PC-9 (cell line): ENCODE measurements at regions not wholly inside any gene's neighbourhood (a gene's known extent, or its start where the extent isn't known, plus 50 kb on each side); places are given as distances from the start of the nearest gene placed in this dataset.

Experiments used
- BruUV-seq: library from RNA; stranded (reverse); fragments of 400-500 nt; replicated peaks from 2 replicates; lab custom pipeline; 2021; lab: Mats Ljungman, UMichigan
- CTCF ChIA-PET: fragments of 300-600 bp; sonication (Branson Sonifier 250); formaldehyde crosslinking; loops from one replicate; lab custom pipeline; 2022; ENCODE audit warnings: antibody characterized with exemption; lab: Charles Lee
- POLR2A ChIA-PET: fragments of 300-600 bp; sonication (Branson Sonifier 250); formaldehyde crosslinking; loops from one replicate; lab custom pipeline; 2022; ENCODE audit warnings: antibody characterized with exemption; ENCODE audit not compliant: unreplicated experiment; lab: Charles Lee
- DNase-seq, 2 experiments: peaks; one replicate each; pipeline versions ENCODE4 v3.0.0 to v3.0.0-alpha.2; 2015 to 2022; ENCODE audit warnings: mixed read lengths in 1 of 2
- H2AFZ ChIP-seq: fragments of 200-600 bp; sonication (generic); 2 replicates; pipeline ENCODE4 v1.8.1; 2017; ENCODE audit warnings: antibody characterized with exemption
- H3F3A ChIP-seq: fragments of 200-600 bp; sonication (generic); 2 replicates; pipeline ENCODE4 v1.8.1; 2017; ENCODE audit warnings: antibody characterized with exemption, mild to moderate bottlenecking, low read depth; ENCODE audit not compliant: insufficient read depth
- H3K27ac ChIP-seq: fragments of 200-600 bp; sonication (generic); 2 replicates; pipeline ENCODE4 v1.6.1; 2016; ENCODE audit warnings: mixed run types
- H3K27me3 ChIP-seq: fragments of 200-600 bp; sonication (generic); 2 replicates; pipeline ENCODE4 v1.6.1; 2016; ENCODE audit warnings: low read depth, mixed run types; ENCODE audit not compliant: insufficient read depth
- H3K36me3 ChIP-seq: fragments of 200-600 bp; sonication (generic); 2 replicates; pipeline ENCODE4 v1.6.1; 2016; ENCODE audit warnings: low read depth, mixed run types
- H3K4me1 ChIP-seq: fragments of 200-600 bp; sonication (generic); replicated peaks from 2 replicates; pipeline ENCODE4 v1.6.1; 2016; ENCODE audit warnings: mixed run types; ENCODE audit not compliant: insufficient read depth
- H3K4me2 ChIP-seq: fragments of 200-600 bp; sonication (generic); 2 replicates; pipeline ENCODE4 v1.6.1; 2017; ENCODE audit warnings: mixed run types
- H3K4me3 ChIP-seq: fragments of 200-600 bp; sonication (generic); 2 replicates; pipeline ENCODE4 v1.6.1; 2016; ENCODE audit warnings: mixed run types
- H3K79me2 ChIP-seq: fragments of 200-600 bp; sonication (generic); 2 replicates; pipeline ENCODE4 v1.6.1; 2017; ENCODE audit warnings: low read depth, mixed run types
- H3K9me2 ChIP-seq: fragments of 200-600 bp; sonication (generic); 2 replicates; pipeline ENCODE4 v1.8.1; 2017; ENCODE audit warnings: mild to moderate bottlenecking; ENCODE audit not compliant: insufficient read depth
- H3K9me3 ChIP-seq: fragments of 200-600 bp; sonication (generic); 2 replicates; pipeline ENCODE4 v1.8.1; 2016; ENCODE audit warnings: low read depth; ENCODE audit not compliant: insufficient read depth
- H4K20me1 ChIP-seq: fragments of 200-600 bp; sonication (generic); 2 replicates; pipeline ENCODE4 v1.8.1; 2017; ENCODE audit not compliant: insufficient read depth
- EZH2 ChIP-seq: fragments of 200-600 bp; sonication (generic); IDR thresholded peaks from 2 replicates; pipeline ENCODE4 v1.8.0; 2017; ENCODE audit warnings: antibody characterized with exemption, low read depth
- intact Hi-C: fragments of 100-400 bp; cut with micrococcal nuclease; formaldehyde crosslinking; loops from one replicate; pipeline ENCODE4 v1.10.0; 2022; ENCODE audit not compliant: unreplicated experiment
- TF ChIP-seq, protein P1 (sequence below): fragments of 200-600 bp; sonication (generic); conservative IDR thresholded peaks from 2 replicates; pipeline ENCODE4 v1.6.1; 2017; ENCODE audit warnings: mixed run types, antibody characterized with exemption, mild to moderate bottlenecking, moderate library complexity

- BruUV-seq, result no TSS peak
- ChIA-PET POLR2A (no interaction called here), CTCF (no interaction called here)
- no peak for TF ChIP-seq EZH2
- TF ChIP-seq, protein P1, sequence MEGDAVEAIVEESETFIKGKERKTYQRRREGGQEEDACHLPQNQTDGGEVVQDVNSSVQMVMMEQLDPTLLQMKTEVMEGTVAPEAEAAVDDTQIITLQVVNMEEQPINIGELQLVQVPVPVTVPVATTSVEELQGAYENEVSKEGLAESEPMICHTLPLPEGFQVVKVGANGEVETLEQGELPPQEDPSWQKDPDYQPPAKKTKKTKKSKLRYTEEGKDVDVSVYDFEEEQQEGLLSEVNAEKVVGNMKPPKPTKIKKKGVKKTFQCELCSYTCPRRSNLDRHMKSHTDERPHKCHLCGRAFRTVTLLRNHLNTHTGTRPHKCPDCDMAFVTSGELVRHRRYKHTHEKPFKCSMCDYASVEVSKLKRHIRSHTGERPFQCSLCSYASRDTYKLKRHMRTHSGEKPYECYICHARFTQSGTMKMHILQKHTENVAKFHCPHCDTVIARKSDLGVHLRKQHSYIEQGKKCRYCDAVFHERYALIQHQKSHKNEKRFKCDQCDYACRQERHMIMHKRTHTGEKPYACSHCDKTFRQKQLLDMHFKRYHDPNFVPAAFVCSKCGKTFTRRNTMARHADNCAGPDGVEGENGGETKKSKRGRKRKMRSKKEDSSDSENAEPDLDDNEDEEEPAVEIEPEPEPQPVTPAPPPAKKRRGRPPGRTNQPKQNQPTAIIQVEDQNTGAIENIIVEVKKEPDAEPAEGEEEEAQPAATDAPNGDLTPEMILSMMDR, result no peak
- H3K4me1 ChIP-seq, result no peaks in the 10 kb centered on the region
- H4K20me1 ChIP-seq, result no peaks in the 10 kb centered on the region
- no peak for DNase-seq
- no peak overlapping the region for H2AFZ ChIP-seq
- H3K36me3 ChIP-seq, result no peaks in the 10 kb centered on the region
- no peaks in the 10 kb centered on the region for H3K9me3 ChIP-seq
- no peaks in the 10 kb centered on the region for H3K79me2 ChIP-seq
- no peak overlapping the region for H3K27ac ChIP-seq
- no peaks in the 10 kb centered on the region for H3K27me3 ChIP-seq
- no peaks in the 10 kb centered on the region for H3K9me2 ChIP-seq
- H3K4me2 ChIP-seq, result no peak overlapping the region
- H3F3A ChIP-seq, result no peaks in the 10 kb centered on the region
- no peak overlapping the region for H3K4me3 ChIP-seq
- intact Hi-C loops, result no loop called here
Observed at GRCh38 chr14:85214471-85214870, 315.5 kb upstream of the FLRT2 start.

DNA sequence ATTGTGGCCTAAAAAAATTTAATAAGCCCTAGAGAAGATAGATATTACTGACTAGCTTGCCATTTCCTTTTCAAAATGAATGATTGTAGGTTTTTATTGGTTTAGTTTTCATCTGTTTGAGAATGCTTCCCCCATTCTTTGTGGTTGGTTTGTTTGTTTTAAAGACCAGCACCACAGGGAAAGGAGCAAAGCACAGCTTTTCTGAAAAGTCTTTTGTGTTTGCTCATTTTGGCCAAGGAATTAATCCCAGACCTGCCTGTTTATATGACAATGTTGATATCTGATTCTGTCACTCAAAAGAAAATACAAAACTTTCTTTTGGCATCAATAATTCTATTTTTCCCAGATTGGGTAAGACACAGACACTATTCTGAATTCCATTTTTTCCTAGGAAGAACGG lies 312.5 kb upstream of the FLRT2 start:
- H3K4me3 ChIP-seq, result no peak overlapping the region
- no peaks in the 10 kb centered on the region for H3K9me3 ChIP-seq
- H3K79me2 ChIP-seq, result no peaks in the 10 kb centered on the region
- POLR2A ChIA-PET, result no interaction called here
- no peak overlapping the region for H3K4me2 ChIP-seq
- intact Hi-C loops, result no loop called here
- H3K27me3 ChIP-seq, result no peaks in the 10 kb centered on the region
- no peak for DNase-seq
- no peaks in the 10 kb centered on the region for H4K20me1 ChIP-seq
- H2AFZ ChIP-seq, result no peak overlapping the region
- no peaks in the 10 kb centered on the region for H3K9me2 ChIP-seq
- H3K36me3 ChIP-seq, result no peaks in the 10 kb centered on the region
- CTCF ChIA-PET, result no interaction called here
- no peak overlapping the region for H3K27ac ChIP-seq
- no peaks in the 10 kb centered on the region for H3F3A ChIP-seq
- no peaks in the 10 kb centered on the region for H3K4me1 ChIP-seq
- no TSS peak for BruUV-seq
- no peak for TF ChIP-seq EZH2
- TF ChIP-seq, protein P1, result no peak

- no peak for DNase-seq
- Histone ChIP-seq H3K4me2 (no peak overlapping the region), H3K9me2 (no peaks in the 10 kb centered on the region), H3K9me3 (no peaks in the 10 kb centered on the region), H3K4me3 (no peak overlapping the region), H3K4me1 (no peaks in the 10 kb centered on the region), H3K79me2 (no peaks in the 10 kb centered on the region), H3K36me3 (no peaks in the 10 kb centered on the region), H3K27me3 (no peaks in the 10 kb centered on the region), H4K20me1 (no peaks in the 10 kb centered on the region), H3F3A (no peaks in the 10 kb centered on the region), H2AFZ (no peak overlapping the region), H3K27ac (no peak overlapping the region)
- BruUV-seq, result no TSS peak
- CTCF ChIA-PET, result no interaction called here
- POLR2A ChIA-PET, result no interaction called here
- TF ChIP-seq, protein P1, result no peak
- no peak for TF ChIP-seq EZH2
- intact Hi-C loops, result no loop called here
Observed at GRCh38 chr14:85218982-85219381, 311.0 kb upstream of the FLRT2 start.
